22Rv1 (cell line): ENCODE measurements at regions not wholly inside any gene's neighbourhood (a gene's known extent, or its start where the extent isn't known, plus 50 kb on each side); places are given as distances from the start of the nearest gene placed in this dataset.

Experiments
- CTCF ChIP-seq: fragments of 450-650 bp; IDR thresholded peaks from 2 replicates; pipeline ENCODE4 v1.5.1; 2017; ENCODE audit warnings: mild to moderate bottlenecking
- ZFX ChIP-seq: fragments of 450-650 bp; IDR thresholded peaks from 2 replicates; pipeline ENCODE4 v1.6.1; 2017; ENCODE audit warnings: antibody characterized with exemption, borderline replicate concordance

GRCh38 chr3:159380891-159381290 is 579.0 kb downstream of the MFSD1 start:
- TF ChIP-seq CTCF: no peak
- TF ChIP-seq ZFX: no peak
